Coronary artery (tissue), 2 donors: ENCODE measurements at regions not wholly inside any gene's neighbourhood (a gene's known extent, or its start where the extent isn't known, plus 50 kb on each side); places are given as distances from the start of the nearest gene placed in this dataset.
"Not testable (repeated sequence)": the region's sequence is repeated elsewhere in the genome, so short reads cannot be mapped to it uniquely, and the experiment has no call there.

Experiments
- DNase-seq: peaks from one replicate; pipeline ENCODE4 v3.0.0-alpha.2; 2017; ENCODE audit warnings: low spot score
- H3K27ac ChIP-seq, 2 donors: fragments of 200-600 bp; sonication (generic); one replicate each; pipeline ENCODE4 v1.5.1; 2016 to 2019
- H3K4me3 ChIP-seq: fragments of 200-600 bp; sonication (generic); 2 replicates; pipeline ENCODE4 v1.5.1; 2016; ENCODE audit warnings: mild to moderate bottlenecking, moderate library complexity
- CTCF ChIP-seq: fragments of 200-600 bp; sonication (generic); IDR thresholded peaks from one replicate; pipeline ENCODE4 v1.5.1; 2019; ENCODE audit warnings: antibody characterized with exemption

- no peak for DNase-seq
- Histone ChIP-seq H3K27ac (no peak overlapping the region), H3K4me3 (no peak overlapping the region)
- TF ChIP-seq CTCF = no peak
Measured at GRCh38 chr4:138445098-138445497, 202.9 kb upstream of the SLC7A11 start.

DNA sequence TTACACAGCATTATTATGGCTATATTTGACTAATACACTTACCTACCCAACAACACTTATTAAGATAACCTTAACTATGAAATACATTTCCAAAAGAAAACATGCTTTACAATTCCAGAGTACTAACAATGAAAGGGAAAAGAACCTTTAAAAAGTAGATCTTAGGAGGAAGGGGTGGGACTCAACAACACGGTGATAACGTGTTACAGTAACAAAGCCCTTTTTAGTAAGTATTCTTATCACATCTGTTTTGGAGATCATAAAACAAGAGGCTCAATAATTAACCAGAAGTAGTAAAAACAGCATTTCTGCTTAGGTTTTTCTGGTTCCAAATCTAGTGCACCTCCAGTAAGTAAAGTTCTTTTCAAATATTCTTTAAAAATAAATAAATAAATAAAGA lies 202.1 kb upstream of the SLC7A11 start:
- TF ChIP-seq CTCF = no peak

DNA sequence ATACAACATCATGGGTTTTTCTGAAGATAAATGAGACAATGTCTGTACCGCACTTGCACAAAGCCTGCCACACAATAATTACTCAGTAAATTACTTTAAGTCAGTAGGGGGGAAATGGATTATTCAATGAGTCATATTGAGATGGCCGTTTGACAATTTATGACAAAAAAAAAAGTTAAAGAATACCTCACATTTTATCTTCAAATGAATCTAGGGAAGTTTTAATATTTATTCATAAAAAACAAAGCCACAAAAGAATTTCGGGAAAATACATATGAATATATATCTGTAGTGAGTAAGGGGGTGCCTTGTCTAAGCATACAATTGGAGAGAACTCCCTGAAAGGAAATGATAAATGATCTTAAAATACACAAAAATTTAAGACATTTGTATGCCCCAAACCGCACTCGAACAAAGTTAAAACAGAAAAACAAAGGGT lies 197.0 kb upstream of the SLC7A11 start:
- DNase-seq = no peak
- no peak overlapping the region for H3K27ac ChIP-seq
- no peak for TF ChIP-seq CTCF
- H3K4me3 ChIP-seq = no peak overlapping the region

More for the DNA sequence above, 202.1 kb upstream of the SLC7A11 start:
- Histone ChIP-seq H3K27ac (no peak overlapping the region), H3K4me3 (no peak overlapping the region)
- no peak for DNase-seq

- no peak for DNase-seq
- H3K4me3 ChIP-seq = no peak overlapping the region
- no peak for TF ChIP-seq CTCF
- no peak overlapping the region for H3K27ac ChIP-seq
Measured at GRCh38 chr4:138438608-138439007, 196.5 kb upstream of the SLC7A11 start.

DNA sequence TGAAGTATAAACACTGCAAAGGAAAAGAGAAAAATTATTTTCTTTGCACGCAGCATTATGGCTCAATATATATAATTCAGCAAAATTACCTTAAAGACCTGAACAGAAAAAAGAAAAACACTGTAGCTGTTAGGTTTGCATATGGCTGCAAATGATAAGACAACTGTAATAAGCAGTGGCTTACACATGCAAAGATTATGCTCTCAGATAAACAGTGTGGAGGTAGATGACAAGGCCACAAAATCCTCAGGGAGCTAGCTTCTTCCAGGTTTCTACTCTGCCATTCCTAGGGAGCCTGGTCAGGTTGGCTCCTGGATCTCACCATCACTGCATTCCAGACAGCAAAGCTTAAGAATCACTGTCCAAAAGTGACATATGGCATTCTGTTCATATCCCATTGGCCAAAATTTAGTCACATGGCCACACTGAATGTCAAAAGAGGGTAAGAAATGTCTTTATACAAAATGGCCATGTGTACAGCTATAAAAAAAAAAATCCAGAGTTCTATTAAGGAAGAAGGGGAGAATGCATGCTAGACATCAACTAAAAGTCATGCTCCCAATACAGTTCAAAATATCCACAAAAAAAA lies 195.2 kb upstream of the SLC7A11 start:
- Histone ChIP-seq H3K27ac (no peak overlapping the region), H3K4me3 (no peak overlapping the region)
- no peak for TF ChIP-seq CTCF
- DNase-seq = no peak

GRCh38 chr4:138435733-138436132 lies 193.6 kb upstream of the SLC7A11 start:
- not testable (repeated sequence) for H3K4me3 ChIP-seq, H3K27ac ChIP-seq, DNase-seq

DNA sequence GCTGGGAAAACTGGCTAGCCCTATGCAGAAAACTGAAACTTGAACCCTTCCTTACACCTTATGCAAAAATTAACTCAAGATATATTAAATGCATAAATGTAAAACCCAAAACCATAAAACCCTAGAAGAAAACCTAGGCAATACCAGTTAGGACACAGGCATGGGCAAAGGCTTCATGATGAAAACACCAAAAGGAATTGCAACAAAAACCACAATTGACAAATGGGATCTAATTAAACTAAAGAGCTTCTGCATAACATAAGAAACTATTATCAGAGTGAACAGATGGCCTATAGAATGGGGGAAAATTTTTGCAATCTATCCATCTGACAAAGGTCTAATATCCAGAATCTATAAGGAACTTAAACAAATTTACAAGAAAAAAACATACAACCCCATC lies 192.9 kb upstream of the SLC7A11 start:
- not testable (repeated sequence) for H3K4me3 ChIP-seq, DNase-seq, H3K27ac ChIP-seq

DNA sequence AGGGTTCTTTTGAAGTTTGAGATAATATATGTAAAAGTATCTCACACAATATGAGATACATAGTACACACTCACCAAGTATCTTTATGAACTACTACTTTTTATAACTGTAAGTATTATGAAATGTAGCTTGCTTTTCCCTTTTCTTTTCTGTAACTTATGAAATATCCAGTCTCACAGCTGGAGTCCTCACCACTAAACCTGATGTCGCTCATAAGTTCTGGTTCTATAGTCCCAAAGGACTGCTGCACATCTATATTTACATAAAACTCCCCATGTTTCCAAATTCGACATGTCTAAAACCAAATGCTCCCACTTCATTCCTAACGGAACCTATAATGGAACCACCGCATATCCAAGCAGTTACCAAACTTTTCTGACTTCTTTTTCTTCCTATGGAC lies 186.5 kb upstream of the SLC7A11 start:
- no peak for TF ChIP-seq CTCF
- Histone ChIP-seq H3K27ac (no peak overlapping the region), H3K4me3 (no peak overlapping the region)
- DNase-seq = no peak
